Skeletal muscle tissue (tissue), 3 donors: ENCODE measurements at regions not wholly inside any gene's neighbourhood (a gene's known extent, or its start where the extent isn't known, plus 50 kb on each side); places are given as distances from the start of the nearest gene placed in this dataset.
A peak's percentile ranks its signal among the peaks of the same experiment; 100 is the strongest.

ENCODE experiments used
- H3K27ac ChIP-seq: one replicate; pipeline ENCODE4 v1.7.0; 2013; ENCODE audit warnings: mild to moderate bottlenecking, low read depth, low read length, inconsistent platforms
- H3K27me3 ChIP-seq, 3 donors: one replicate each; pipeline ENCODE4 v1.7.0; 2013; ENCODE audit warnings: low read length in 3 of 3; ENCODE audit not compliant: control insufficient read depth in 3 of 3, insufficient read depth in 3 of 3
- H3K36me3 ChIP-seq, 3 donors: one replicate each; pipeline ENCODE4 v1.7.0; 2013; ENCODE audit warnings: low read length in 3 of 3; ENCODE audit not compliant: control insufficient read depth in 3 of 3, insufficient read depth in 3 of 3
- H3K4me1 ChIP-seq, 3 donors: one replicate each; pipeline ENCODE4 v1.7.0; 2013; ENCODE audit warnings: low read length in 3 of 3, mild to moderate bottlenecking in 3 of 3; ENCODE audit not compliant: control insufficient read depth in 3 of 3, insufficient read depth in 3 of 3
- H3K4me3 ChIP-seq, 3 donors: one replicate each; pipeline ENCODE4 v1.7.0; 2013; ENCODE audit warnings: low read length in 3 of 3
- H3K9ac ChIP-seq, 3 donors: one replicate each; pipeline ENCODE4 v1.7.0; 2013; ENCODE audit warnings: low read length in 3 of 3, mild to moderate bottlenecking in 3 of 3, moderate library complexity in 2 of 3, low read depth in 1 of 3
- H3K9me3 ChIP-seq, 3 donors: one replicate each; pipeline ENCODE4 v1.7.0; 2013; ENCODE audit warnings: low read length in 3 of 3; ENCODE audit not compliant: control insufficient read depth in 3 of 3
- donor health status: Osteomylitis.

DNA sequence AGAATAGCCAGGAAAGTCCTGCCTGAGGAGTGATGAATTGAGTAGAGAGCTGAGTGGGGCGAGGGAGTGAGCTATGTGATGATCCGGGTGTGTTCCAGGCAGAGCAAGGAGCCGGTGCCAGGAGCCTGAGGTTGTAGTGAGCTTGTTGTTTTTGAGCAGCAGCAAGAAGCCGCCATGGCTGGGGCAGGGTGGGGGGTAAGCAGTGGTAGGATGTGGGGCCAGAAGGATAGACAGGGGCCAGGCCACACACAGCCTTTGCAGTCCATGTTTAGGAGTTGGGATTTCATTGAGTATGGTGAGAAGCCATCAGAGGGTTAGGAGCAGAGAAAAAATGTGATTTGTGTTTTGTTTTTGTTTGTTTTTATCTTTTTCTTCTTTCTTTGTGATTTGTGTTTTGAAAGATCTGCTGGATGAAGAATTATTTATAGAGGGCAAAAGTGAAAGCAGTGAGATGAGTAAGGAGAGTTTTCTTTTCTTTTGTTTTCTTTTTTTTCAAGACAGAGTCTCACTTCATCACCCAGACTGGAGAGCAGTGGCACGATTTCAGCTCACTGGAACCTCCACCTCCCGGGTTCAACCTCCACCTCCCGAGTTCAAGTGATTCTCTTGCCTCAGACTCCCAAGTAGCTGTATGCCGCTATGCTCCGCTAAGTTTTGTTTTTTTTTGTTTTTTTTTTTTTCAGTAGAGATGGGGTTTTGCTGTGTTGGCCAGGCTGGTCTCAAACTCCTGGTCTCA is 92.3 kb upstream of the BCAT1 start:
- Histone ChIP-seq H3K27me3 (no peaks in the 10 kb centered on the region), H3K4me1 (no peaks in the 10 kb centered on the region), H3K9ac (no peak overlapping the region), H3K9me3 (peaks cover 0 to 2% (median 0%) of the 10 kb centered on the region in 3 donors), H3K36me3 (no peaks in the 10 kb centered on the region), H3K27ac (peak overlapping the region; percentile 30), H3K4me3 (no peak overlapping the region)

DNA sequence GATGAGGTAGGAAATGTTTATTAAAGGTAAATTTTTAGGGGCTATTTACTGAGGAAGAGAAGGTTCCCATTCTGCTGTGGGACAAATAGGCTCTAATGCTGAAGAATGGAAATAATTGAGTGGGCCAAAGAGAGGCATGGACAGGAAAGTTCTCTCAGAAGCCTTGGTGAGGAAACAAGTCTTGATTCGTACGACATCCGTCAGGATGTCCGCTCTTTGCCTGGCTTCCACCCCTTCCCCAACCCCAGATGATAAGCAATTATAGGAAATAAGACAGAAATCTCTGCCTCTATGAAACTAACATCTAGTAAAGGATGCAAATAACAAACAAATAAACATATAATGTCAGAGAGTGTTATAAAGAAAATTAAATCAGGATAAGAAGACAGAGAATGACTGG is 91.7 kb upstream of the BCAT1 start:
- Histone ChIP-seq H3K36me3 (no peaks in the 10 kb centered on the region), H3K27me3 (no peaks in the 10 kb centered on the region), H3K9ac (no peak overlapping the region), H3K9me3 (no peaks in the 10 kb centered on the region), H3K4me3 (no peak overlapping the region), H3K4me1 (no peaks in the 10 kb centered on the region), H3K27ac (peak overlapping the region; percentile 30)

DNA sequence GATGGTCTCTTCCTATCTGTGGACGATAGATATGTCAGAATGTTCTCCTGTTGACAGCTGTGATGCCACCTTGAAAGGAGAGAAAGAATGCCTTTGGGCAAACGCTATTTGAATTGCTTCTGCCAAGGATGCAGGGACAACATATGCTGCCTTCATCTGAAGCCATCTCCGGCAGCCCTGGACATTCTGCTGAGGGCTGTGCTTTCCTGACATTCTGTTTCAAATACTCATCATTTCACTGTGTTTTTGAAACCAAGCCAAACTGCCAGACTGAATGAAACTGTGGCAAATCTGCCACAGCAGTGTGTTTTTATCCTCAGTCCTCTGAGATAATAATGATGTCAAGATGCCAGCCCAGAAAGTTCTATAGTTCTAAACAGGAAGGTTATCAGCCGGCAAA is 85.8 kb upstream of the BCAT1 start:
- H3K4me3 ChIP-seq = no peak overlapping the region
- H3K9ac ChIP-seq = no peak overlapping the region
- H3K27ac ChIP-seq = no peak overlapping the region
- H3K4me1 ChIP-seq = no peaks in the 10 kb centered on the region
- H3K9me3 ChIP-seq = no peaks in the 10 kb centered on the region
- H3K36me3 ChIP-seq = no peaks in the 10 kb centered on the region
- no peaks in the 10 kb centered on the region for H3K27me3 ChIP-seq

DNA sequence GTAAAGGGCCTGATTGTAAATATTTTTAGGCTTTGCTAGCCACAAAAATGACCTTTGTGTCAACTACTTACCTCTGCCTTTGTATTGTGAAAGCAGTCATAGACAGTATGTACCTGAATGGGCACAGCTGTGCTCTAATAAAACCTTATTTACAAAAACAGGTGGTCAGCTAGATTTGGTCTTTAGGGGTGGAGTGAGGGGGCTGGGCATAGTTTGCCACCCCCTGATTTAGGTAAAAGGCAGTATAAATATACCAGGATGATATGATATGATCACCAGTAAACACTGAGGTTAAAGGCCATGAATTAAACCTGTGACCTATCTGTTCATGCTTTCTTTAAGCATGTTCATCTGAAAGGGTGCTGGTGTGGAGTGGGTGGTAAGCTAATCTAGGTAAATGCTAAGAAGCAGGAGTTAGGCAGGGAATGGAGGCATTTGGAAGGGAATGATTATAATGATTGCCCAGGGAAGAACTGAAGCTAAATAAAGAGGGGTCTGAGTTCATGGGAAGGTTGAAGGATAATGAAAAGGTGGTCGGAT is 77.1 kb upstream of the BCAT1 start:
- Histone ChIP-seq H3K9ac (no peak overlapping the region), H3K36me3 (no peaks in the 10 kb centered on the region), H3K9me3 (no peaks in the 10 kb centered on the region), H3K27me3 (no peaks in the 10 kb centered on the region), H3K27ac (no peak overlapping the region), H3K4me3 (no peak overlapping the region), H3K4me1 (no peaks in the 10 kb centered on the region)

DNA sequence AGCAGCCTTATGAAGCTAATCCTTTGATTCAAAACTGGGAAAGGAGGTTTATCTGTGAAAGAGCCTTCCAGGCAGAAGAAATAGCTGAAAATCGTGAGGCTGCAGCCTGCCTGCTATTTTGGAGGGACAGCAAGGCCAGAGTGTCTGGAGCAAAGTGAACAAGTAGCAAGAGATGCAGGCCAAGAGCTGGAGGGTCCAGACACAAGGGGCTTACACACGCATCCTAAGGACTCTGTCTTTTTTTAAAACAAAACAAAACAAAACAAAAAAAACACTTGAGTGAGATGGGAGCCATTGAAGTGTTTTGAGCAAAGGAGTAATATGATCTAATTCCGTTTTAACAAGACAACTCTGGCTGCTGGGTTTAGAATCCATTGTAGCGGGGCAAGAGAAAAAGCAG is 76.4 kb upstream of the BCAT1 start:
- Histone ChIP-seq H3K36me3 (no peaks in the 10 kb centered on the region), H3K4me1 (no peaks in the 10 kb centered on the region), H3K27me3 (no peaks in the 10 kb centered on the region), H3K27ac (no peak overlapping the region), H3K9me3 (no peaks in the 10 kb centered on the region), H3K4me3 (no peak overlapping the region), H3K9ac (no peak overlapping the region)

DNA sequence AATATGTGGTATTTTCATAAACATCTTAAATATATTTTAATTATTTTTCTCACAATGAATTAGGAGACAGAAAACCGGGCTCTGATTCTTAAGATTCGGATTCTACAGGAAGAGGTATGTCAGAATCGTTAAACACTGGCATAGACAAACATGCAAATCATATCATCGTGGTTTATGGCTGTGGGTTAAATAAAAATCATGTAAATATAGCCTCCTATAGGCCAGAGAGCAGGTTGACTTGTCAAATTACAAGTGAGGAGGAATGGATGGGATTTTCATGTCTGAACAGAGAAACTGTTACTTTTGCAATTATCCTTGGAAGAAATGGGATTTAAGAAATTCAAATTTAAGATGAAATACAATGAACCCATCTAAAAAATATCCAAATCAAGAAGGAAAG is 74.9 kb upstream of the BCAT1 start:
- Histone ChIP-seq H3K9ac (no peak overlapping the region), H3K27me3 (no peaks in the 10 kb centered on the region), H3K36me3 (no peaks in the 10 kb centered on the region), H3K4me3 (no peak overlapping the region), H3K4me1 (no peaks in the 10 kb centered on the region), H3K27ac (no peak overlapping the region), H3K9me3 (no peaks in the 10 kb centered on the region)

DNA sequence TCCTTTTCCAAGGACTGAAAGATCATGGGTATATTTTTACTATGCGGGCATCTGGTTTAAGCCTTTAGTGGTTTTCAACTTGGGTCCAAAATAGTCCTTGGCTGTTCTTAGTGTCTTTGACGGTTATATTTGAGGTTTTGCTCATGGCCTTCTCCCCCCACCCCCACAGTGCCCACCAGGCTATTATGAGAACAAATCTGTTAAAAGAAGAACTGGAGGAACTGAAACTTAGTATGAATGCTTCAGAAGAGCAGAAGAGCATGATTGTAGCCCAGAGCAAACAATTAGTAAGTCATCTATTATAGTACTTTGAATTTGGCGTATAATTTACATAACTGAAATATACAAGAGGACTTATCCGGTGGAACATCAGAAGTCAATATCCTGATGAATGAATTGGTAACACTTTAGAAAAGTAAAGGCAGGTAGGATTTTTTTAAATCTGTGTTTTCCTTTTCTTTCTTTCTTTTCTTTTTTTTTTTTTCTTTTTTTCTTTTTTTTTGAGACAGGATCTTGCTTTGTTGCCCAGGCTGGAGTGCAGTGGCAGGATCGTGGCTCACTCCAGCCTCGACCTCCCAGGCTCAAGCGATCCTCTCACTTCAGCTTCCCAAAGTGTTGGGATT is 71.8 kb upstream of the BCAT1 start:
- H3K9me3 ChIP-seq = no peaks in the 10 kb centered on the region
- H3K9ac ChIP-seq = no peak overlapping the region
- H3K4me1 ChIP-seq = no peaks in the 10 kb centered on the region
- H3K36me3 ChIP-seq = no peaks in the 10 kb centered on the region
- H3K4me3 ChIP-seq = no peak overlapping the region
- H3K27me3 ChIP-seq = peaks cover 0 to 4% (median 0%) of the 10 kb centered on the region in 3 donors
- no peak overlapping the region for H3K27ac ChIP-seq

DNA sequence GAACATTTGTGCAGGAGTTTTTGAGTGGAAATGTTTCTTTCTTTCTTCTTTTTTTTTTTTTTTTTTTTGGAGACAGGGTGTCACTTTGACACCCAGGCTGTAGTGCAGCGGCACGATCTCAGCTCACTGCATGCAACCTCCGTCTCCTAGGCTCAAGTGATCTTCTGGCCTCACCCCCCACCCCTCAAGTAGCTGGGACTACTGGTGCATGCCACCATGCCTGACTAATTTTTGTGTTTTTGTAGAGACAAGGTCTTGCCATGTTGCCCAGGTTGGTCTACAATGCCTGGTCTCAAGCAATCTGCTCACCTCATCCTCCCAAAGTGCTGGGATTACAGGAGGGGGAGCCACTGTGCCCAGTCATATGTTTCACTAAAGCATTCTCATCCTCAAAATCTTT is 69.2 kb upstream of the BCAT1 start:
- Histone ChIP-seq H3K4me1 (no peaks in the 10 kb centered on the region), H3K27ac (no peak overlapping the region)

DNA sequence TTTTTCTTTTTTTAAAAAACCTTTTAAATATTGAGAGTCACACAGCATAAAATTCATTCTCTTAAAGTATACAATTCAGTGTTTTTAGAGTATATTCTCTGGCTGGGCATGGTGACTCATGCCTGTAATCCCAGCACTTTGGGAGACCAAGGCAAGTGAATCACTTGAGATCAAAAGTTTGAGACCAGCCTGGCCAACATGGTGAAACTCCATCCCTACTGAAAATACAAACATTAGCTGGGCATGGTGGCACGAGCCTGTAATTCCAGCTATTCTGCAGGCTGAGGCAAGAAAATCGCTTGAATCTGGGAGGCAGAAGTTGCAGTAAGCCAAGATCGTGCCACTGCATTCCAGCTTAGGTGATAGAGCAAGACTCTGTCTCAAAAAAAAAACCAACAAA is 68.4 kb upstream of the BCAT1 start:
- H3K4me1 ChIP-seq = no peaks in the 10 kb centered on the region
- H3K4me3 ChIP-seq = no peak overlapping the region
- no peak overlapping the region for H3K9ac ChIP-seq
- no peak overlapping the region for H3K27ac ChIP-seq
- H3K36me3 ChIP-seq = no peaks in the 10 kb centered on the region
- H3K9me3 ChIP-seq = no peaks in the 10 kb centered on the region
- peaks cover 0 to 4% (median 0%) of the 10 kb centered on the region in 3 donors for H3K27me3 ChIP-seq

More for the DNA sequence above, 69.2 kb upstream of the BCAT1 start:
- H3K9me3 ChIP-seq = no peaks in the 10 kb centered on the region
- H3K27me3 ChIP-seq = peaks cover 0 to 4% (median 0%) of the 10 kb centered on the region in 3 donors
- H3K36me3 ChIP-seq = no peaks in the 10 kb centered on the region
- no peak overlapping the region for H3K4me3 ChIP-seq
- H3K9ac ChIP-seq = no peak overlapping the region

DNA sequence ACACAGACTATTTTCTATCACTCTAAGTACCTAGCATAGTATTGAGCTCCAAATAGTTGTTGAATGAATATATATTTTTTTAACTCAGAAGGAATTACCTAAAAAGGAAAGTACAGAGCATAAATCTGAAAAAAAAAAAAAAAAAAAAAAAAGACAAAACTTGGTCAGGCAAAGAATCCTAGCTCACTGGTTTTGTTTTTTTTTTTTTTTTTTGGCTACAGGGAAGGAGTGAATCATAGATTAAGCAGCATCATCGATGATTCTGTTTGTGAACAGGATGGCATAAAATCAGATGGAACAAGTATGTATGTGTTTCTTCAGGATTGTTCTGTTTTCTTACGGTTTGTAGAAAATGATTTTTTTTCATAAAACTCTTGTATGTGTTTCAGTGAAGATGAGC is 66.1 kb upstream of the BCAT1 start:
- Histone ChIP-seq H3K27ac (no peak overlapping the region), H3K36me3 (no peaks in the 10 kb centered on the region), H3K4me1 (no peaks in the 10 kb centered on the region), H3K4me3 (no peak overlapping the region), H3K27me3 (peaks cover 0 to 4% (median 0%) of the 10 kb centered on the region in 3 donors), H3K9me3 (no peaks in the 10 kb centered on the region), H3K9ac (no peak overlapping the region)
